Trophoblast cell (in vitro differentiated cells and primary cell): ENCODE measurements at regions not wholly inside any gene's neighbourhood (a gene's known extent, or its start where the extent isn't known, plus 50 kb on each side); places are given as distances from the start of the nearest gene placed in this dataset.

Experiments
- DNase-seq, 2 donors: peaks; one replicate each; pipeline ENCODE4 v3.0.0-alpha.2; 2016
- H2AFZ ChIP-seq: 2 replicates; pipeline ENCODE4 v1.6.1; 2013; ENCODE audit warnings: low read length, moderate library complexity, mild to moderate bottlenecking; ENCODE audit not compliant: insufficient read depth, poor library complexity
- H2AK5ac ChIP-seq: 2 replicates; pipeline ENCODE4 v1.6.1; 2013; ENCODE audit warnings: mild to moderate bottlenecking, low read length
- H2BK120ac ChIP-seq: 2 replicates; pipeline ENCODE4 v1.6.1; 2013; ENCODE audit warnings: low read length, mild to moderate bottlenecking, moderate library complexity; ENCODE audit not compliant: insufficient read depth, poor library complexity
- H2BK12ac ChIP-seq: 2 replicates; pipeline ENCODE4 v1.6.1; 2013; ENCODE audit warnings: mild to moderate bottlenecking, low read length, moderate library complexity
- H2BK5ac ChIP-seq: 2 replicates; pipeline ENCODE4 v1.6.1; 2013; ENCODE audit warnings: low read length, low read depth, moderate library complexity, mild to moderate bottlenecking; ENCODE audit not compliant: poor library complexity
- H3K14ac ChIP-seq: 2 replicates; pipeline ENCODE4 v1.6.1; 2013; ENCODE audit warnings: mild to moderate bottlenecking, low read length
- H3K18ac ChIP-seq: 2 replicates; pipeline ENCODE4 v1.6.1; 2013; ENCODE audit warnings: mild to moderate bottlenecking, low read length
- H3K23ac ChIP-seq: 2 replicates; pipeline ENCODE4 v1.6.1; 2013; ENCODE audit warnings: low read length
- H3K27ac ChIP-seq: 2 replicates; pipeline ENCODE4 v1.5.1; 2013; ENCODE audit warnings: low read depth, mild to moderate bottlenecking, inconsistent platforms, low read length, moderate library complexity
- H3K27me3 ChIP-seq: 2 replicates; pipeline ENCODE4 v1.6.1; 2013; ENCODE audit warnings: inconsistent platforms, mild to moderate bottlenecking, low read length, moderate library complexity; ENCODE audit not compliant: insufficient read depth
- H3K36me3 ChIP-seq, 2 experiments: 1 replicate in 1 of 2; 2 replicates in 1 of 2; pipeline ENCODE4 v1.6.1; 2013; ENCODE audit warnings: low read length in 2 of 2, mild to moderate bottlenecking in 2 of 2, moderate library complexity in 1 of 2; ENCODE audit not compliant: insufficient read depth in 2 of 2, control insufficient read depth in 1 of 2
- H3K4ac ChIP-seq: 2 replicates; pipeline ENCODE4 v1.6.1; 2013; ENCODE audit warnings: low read depth, mild to moderate bottlenecking, low read length, moderate library complexity
- H3K4me1 ChIP-seq, 2 experiments: 1 replicate in 1 of 2; 2 replicates in 1 of 2; pipeline ENCODE4 v1.6.1; 2013; ENCODE audit warnings: low read length in 2 of 2, mild to moderate bottlenecking in 2 of 2, moderate library complexity in 1 of 2; ENCODE audit not compliant: insufficient read depth in 2 of 2, control insufficient read depth in 1 of 2
- H3K4me2 ChIP-seq: 2 replicates; pipeline ENCODE4 v1.6.1; 2013; ENCODE audit warnings: inconsistent platforms, mild to moderate bottlenecking, low read length, moderate library complexity
- H3K4me3 ChIP-seq: 2 replicates; pipeline ENCODE4 v1.5.1; 2013; ENCODE audit warnings: mild to moderate bottlenecking, low read depth, low read length, inconsistent platforms
- H3K79me1 ChIP-seq: one replicate; pipeline ENCODE4 v1.6.1; 2013; ENCODE audit warnings: low read length
- H3K79me2 ChIP-seq: 2 replicates; pipeline ENCODE4 v1.6.1; 2013; ENCODE audit warnings: low read length, mild to moderate bottlenecking; ENCODE audit not compliant: control insufficient read depth, insufficient read depth, poor library complexity
- H3K9ac ChIP-seq: 2 replicates; pipeline ENCODE4 v1.6.1; 2013; ENCODE audit warnings: mild to moderate bottlenecking, low read length
- H3K9me3 ChIP-seq: 2 replicates; pipeline ENCODE4 v1.6.1; 2013; ENCODE audit warnings: low read depth, mild to moderate bottlenecking, control low read depth, inconsistent platforms, low read length; ENCODE audit not compliant: insufficient read depth
- H4K12ac ChIP-seq: 2 replicates; pipeline ENCODE4 v1.6.1; 2013; ENCODE audit warnings: low read depth, mild to moderate bottlenecking, low read length, moderate library complexity
- H4K8ac ChIP-seq: 2 replicates; pipeline ENCODE4 v1.6.1; 2013; ENCODE audit warnings: low read depth, mild to moderate bottlenecking, low read length, moderate library complexity
- H4K91ac ChIP-seq: one replicate; pipeline ENCODE4 v1.6.1; 2013; ENCODE audit warnings: low read depth, mild to moderate bottlenecking, low read length, moderate library complexity
- WGBS: extraction: QIAGEN DNeasy Blood & Tissue Kit; methylation state at CpG from one replicate; pipeline ENCODE4 v1.1.7; 2013; ENCODE audit warnings: missing lambda C conversion rate; ENCODE audit not compliant: insufficient read length, insufficient coverage; ENCODE audit errors: extremely low coverage; 5-methylcytosine and 5-hydroxymethylcytosine counted together

- Histone ChIP-seq H4K8ac (no peak overlapping the region), H3K4ac (no peak overlapping the region), H3K27ac (no peak overlapping the region), H3K79me1 (no peaks in the 10 kb centered on the region), H3K36me3 (no peaks in the 10 kb centered on the region), H3K18ac (no peak overlapping the region), H3K79me2 (no peaks in the 10 kb centered on the region), H3K9ac (no peak overlapping the region), H2BK5ac (no peak overlapping the region), H3K4me1 (no peaks in the 10 kb centered on the region), H2AFZ (no peak overlapping the region), H3K14ac (no peak overlapping the region), H4K91ac (no peak overlapping the region), H3K27me3 (no peaks in the 10 kb centered on the region), H2BK12ac (no peak overlapping the region), H3K9me3 (no peaks in the 10 kb centered on the region), H4K12ac (no peak overlapping the region), H2AK5ac (no peak overlapping the region), H3K23ac (no peak overlapping the region), H3K4me3 (no peak overlapping the region), H3K4me2 (no peak overlapping the region), H2BK120ac (no peak overlapping the region)
- DNase-seq = no peak
- no CpG with 5 or more reads among the region's 3 CpGs for WGBS
Observed at GRCh38 chr5:5887833-5888232, 465.4 kb downstream of the ICE1 start.

- WGBS = no CpG with 5 or more reads among the region's 42 CpGs
Observed at GRCh38 chr5:5886812-5887486, 464.5 kb downstream of the ICE1 start.

GRCh38 chr5:5886353-5886752 is 463.9 kb downstream of the ICE1 start:
- no peaks in the 10 kb centered on the region for H3K9me3 ChIP-seq
- H4K91ac ChIP-seq = no peak overlapping the region
- H2AFZ ChIP-seq = no peak overlapping the region
- H4K12ac ChIP-seq = no peak overlapping the region
- no peak overlapping the region for H2BK5ac ChIP-seq
- no peak overlapping the region for H3K4me3 ChIP-seq
- no CpG with 5 or more reads among the region's 20 CpGs for WGBS
- H3K27ac ChIP-seq = no peak overlapping the region
- no peak overlapping the region for H3K23ac ChIP-seq
- H4K8ac ChIP-seq = no peak overlapping the region
- no peak overlapping the region for H3K9ac ChIP-seq
- H2BK120ac ChIP-seq = no peak overlapping the region
- no peaks in the 10 kb centered on the region for H3K4me1 ChIP-seq
- no peak overlapping the region for H3K4ac ChIP-seq
- no peak overlapping the region for H3K18ac ChIP-seq
- H3K14ac ChIP-seq = no peak overlapping the region
- H2AK5ac ChIP-seq = no peak overlapping the region
- H2BK12ac ChIP-seq = no peak overlapping the region
- DNase-seq = no peak
- no peaks in the 10 kb centered on the region for H3K79me2 ChIP-seq
- no peaks in the 10 kb centered on the region for H3K36me3 ChIP-seq
- H3K79me1 ChIP-seq = no peaks in the 10 kb centered on the region
- H3K4me2 ChIP-seq = no peak overlapping the region
- no peaks in the 10 kb centered on the region for H3K27me3 ChIP-seq

More at GRCh38 chr5:5886812-5887486, 464.5 kb downstream of the ICE1 start:
- H3K14ac ChIP-seq = no peak overlapping the region
- no peak overlapping the region for H4K91ac ChIP-seq
- no peak overlapping the region for H3K4me3 ChIP-seq
- no peak overlapping the region for H2BK120ac ChIP-seq
- H3K4ac ChIP-seq = no peak overlapping the region
- DNase-seq = peak in 1 of 2 donors; percentile 38
- no peaks in the 10 kb centered on the region for H3K79me2 ChIP-seq
- H4K8ac ChIP-seq = no peak overlapping the region
- no peak overlapping the region for H4K12ac ChIP-seq
- H2BK5ac ChIP-seq = no peak overlapping the region
- H2AFZ ChIP-seq = no peak overlapping the region
- no peaks in the 10 kb centered on the region for H3K36me3 ChIP-seq
- H2BK12ac ChIP-seq = no peak overlapping the region
- H3K27ac ChIP-seq = no peak overlapping the region
- no peaks in the 10 kb centered on the region for H3K9me3 ChIP-seq
- no peaks in the 10 kb centered on the region for H3K79me1 ChIP-seq
- no peak overlapping the region for H3K4me2 ChIP-seq
- H3K18ac ChIP-seq = no peak overlapping the region
- no peaks in the 10 kb centered on the region for H3K4me1 ChIP-seq
- H3K27me3 ChIP-seq = no peaks in the 10 kb centered on the region
- H3K9ac ChIP-seq = no peak overlapping the region
- H2AK5ac ChIP-seq = no peak overlapping the region
- H3K23ac ChIP-seq = no peak overlapping the region

DNA sequence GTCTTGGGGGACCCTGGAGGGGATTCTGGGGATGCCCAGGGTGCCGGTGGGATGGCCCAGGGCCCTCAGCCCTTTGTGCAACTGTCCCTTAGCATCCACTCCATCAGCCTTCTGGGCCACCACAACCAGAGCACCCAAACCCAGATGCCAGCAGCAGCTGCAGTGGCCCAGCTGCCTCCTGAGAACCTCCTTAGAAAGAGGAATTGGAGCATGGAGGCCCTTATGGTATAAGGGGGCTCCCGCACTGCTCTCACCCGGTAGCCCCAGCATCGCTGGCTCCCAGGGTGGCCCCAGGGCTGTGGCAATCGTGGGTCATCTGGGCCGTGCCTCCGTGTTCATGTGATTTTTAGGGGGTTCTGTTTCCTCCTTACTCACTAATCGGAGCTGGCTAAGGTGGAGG is 463.3 kb downstream of the ICE1 start:
- Histone ChIP-seq H3K18ac (no peak overlapping the region), H3K27ac (no peak overlapping the region), H3K4me2 (no peak overlapping the region), H3K27me3 (no peaks in the 10 kb centered on the region), H3K14ac (no peak overlapping the region), H2BK5ac (no peak overlapping the region), H3K23ac (no peak overlapping the region), H4K91ac (no peak overlapping the region), H3K79me2 (no peaks in the 10 kb centered on the region), H2BK120ac (no peak overlapping the region), H2BK12ac (no peak overlapping the region), H3K4me1 (no peaks in the 10 kb centered on the region), H3K4ac (no peak overlapping the region), H4K12ac (no peak overlapping the region), H2AK5ac (no peak overlapping the region), H2AFZ (no peak overlapping the region), H3K9me3 (no peaks in the 10 kb centered on the region), H3K36me3 (no peaks in the 10 kb centered on the region), H3K9ac (no peak overlapping the region), H3K4me3 (no peak overlapping the region), H4K8ac (no peak overlapping the region), H3K79me1 (no peaks in the 10 kb centered on the region)
- no peak for DNase-seq
- WGBS = no CpG with 5 or more reads among the region's 8 CpGs
